HepG2 (cell line): ENCODE measurements at regions not wholly inside any gene's neighbourhood (a gene's known extent, or its start where the extent isn't known, plus 50 kb on each side); places are given as distances from the start of the nearest gene placed in this dataset.

Source experiments
- AGO2 ChIP-seq: fragments of 200-400 bp; formaldehyde crosslinking; optimal IDR thresholded peaks from 2 replicates; pipeline ENCODE3; 2017; ENCODE audit warnings: mild to moderate bottlenecking, low read depth, low read length, moderate library complexity
- ATF7 ChIP-seq, 2 experiments: fragments of 450-650 bp in 1 of 2; sonication (generic) in 1 of 2; formaldehyde crosslinking in 1 of 2; IDR thresholded peaks; 2 replicates each; pipeline versions ENCODE4 v1.4.0 to v1.6.1; 2016 to 2020; ENCODE audit warnings: antibody characterized with exemption in 1 of 2, mild to moderate bottlenecking in 1 of 2, missing genetic modification reagents in 1 of 2
- CCAR2 ChIP-seq: fragments of 200-400 bp; formaldehyde crosslinking; optimal IDR thresholded peaks from 2 replicates; pipeline ENCODE3; 2018; ENCODE audit warnings: low read depth, mild to moderate bottlenecking, low read length, moderate library complexity
- ETS1 ChIP-seq: sonication (generic); formaldehyde crosslinking; IDR thresholded peaks from 2 replicates; pipeline ENCODE4 v1.4.0; 2020; ENCODE audit warnings: missing genetic modification reagents
- FOXK2 ChIP-seq: fragments of 450-650 bp; IDR thresholded peaks from 2 replicates; pipeline ENCODE4 v1.6.1; 2016
- KLF11 ChIP-seq: IDR thresholded peaks from 2 replicates; pipeline ENCODE4 v1.6.1; 2016; ENCODE audit warnings: missing compliant biosample characterization
- KMT2A ChIP-seq: sonication (generic); formaldehyde crosslinking; IDR thresholded peaks from 2 replicates; pipeline ENCODE4 v1.4.0; 2020; ENCODE audit warnings: missing genetic modification reagents
- KMT2B ChIP-seq: IDR thresholded peaks from 2 replicates; pipeline ENCODE4 v1.6.1; 2016; ENCODE audit warnings: missing genetic modification reagents, missing compliant biosample characterization
- MYNN ChIP-seq: sonication (generic); formaldehyde crosslinking; IDR thresholded peaks from 2 replicates; pipeline ENCODE4 v1.4.0; 2020; ENCODE audit warnings: mild to moderate bottlenecking, low read depth, missing genetic modification reagents
- PPARG ChIP-seq: conservative IDR thresholded peaks from 2 replicates; pipeline ENCODE4 v1.6.1; 2016; ENCODE audit warnings: missing biosample characterization, missing genetic modification reagents
- TGIF2 ChIP-seq: IDR thresholded peaks from 2 replicates; pipeline ENCODE4 v1.6.1; 2016; ENCODE audit warnings: control low read depth, missing compliant biosample characterization
- TMF1 ChIP-seq: sonication (generic); formaldehyde crosslinking; IDR thresholded peaks from 2 replicates; pipeline ENCODE4 v1.8.1; 2022; ENCODE audit warnings: low read depth, missing genetic modification reagents
- ZC3H13 ChIP-seq: sonication (generic); formaldehyde crosslinking; IDR thresholded peaks from 2 replicates; pipeline ENCODE4 v1.8.1; 2023; ENCODE audit warnings: mild to moderate bottlenecking, missing genetic modification reagents, moderate library complexity
- ZNF570 ChIP-seq: sonication (generic); formaldehyde crosslinking; IDR thresholded peaks from 2 replicates; pipeline ENCODE4 v1.4.0; 2020; ENCODE audit warnings: mild to moderate bottlenecking, missing genetic modification reagents, borderline replicate concordance
- ZNF609 ChIP-seq: sonication (generic); formaldehyde crosslinking; IDR thresholded peaks from 2 replicates; pipeline ENCODE4 v1.4.0; 2020; ENCODE audit warnings: mild to moderate bottlenecking, missing genetic modification reagents, borderline replicate concordance
- ZSCAN20 ChIP-seq: sonication (generic); formaldehyde crosslinking; IDR thresholded peaks from 2 replicates; pipeline ENCODE4 v1.4.0; 2020; ENCODE audit warnings: missing genetic modification reagents, mild to moderate bottlenecking, borderline replicate concordance
- ZSCAN22 ChIP-seq: sonication (generic); formaldehyde crosslinking; IDR thresholded peaks from 2 replicates; pipeline ENCODE4 v1.4.0; 2020; ENCODE audit warnings: mild to moderate bottlenecking, missing genetic modification reagents
- TF ChIP-seq, protein P1 (sequence below): conservative IDR thresholded peaks from 2 replicates; pipeline ENCODE4 v1.6.1; 2018; ENCODE audit warnings: missing genetic modification reagents

DNA sequence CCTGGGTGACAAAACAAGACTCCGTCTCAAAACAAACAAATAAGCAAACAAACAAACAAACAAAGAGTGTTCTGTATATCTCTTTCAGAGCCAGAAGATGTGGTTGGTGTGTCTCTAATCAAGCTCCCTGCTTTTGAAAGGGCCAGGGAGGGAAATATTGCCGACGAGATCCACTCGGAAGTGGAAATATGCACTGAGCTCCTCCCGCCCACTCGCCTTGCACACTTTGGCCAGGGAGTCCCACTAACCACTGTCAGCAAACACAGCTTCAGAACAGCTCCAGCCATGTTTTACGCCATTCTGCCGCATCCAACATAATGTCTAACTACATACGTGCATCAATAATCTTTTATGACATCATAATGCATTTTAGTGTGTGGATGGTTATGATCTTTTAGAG is 155.5 kb upstream of the VSTM2B start (continued):
- TF ChIP-seq ETS1 = no peak
- no peak for TF ChIP-seq PPARG (CRISPR knock-in tag)
- no peak for TF ChIP-seq KMT2B
- TF ChIP-seq ZNF609 (CRISPR knock-in tag) = no peak
- TF ChIP-seq MYNN (CRISPR knock-in tag) = no peak
- TF ChIP-seq ATF7 (IDR thresholded peaks at IDR 0.05) = no peak
- no peak for TF ChIP-seq ATF7 (CRISPR knock-in tag; IDR thresholded peaks at IDR 0.05)
- TF ChIP-seq CCAR2 = no peak
- TF ChIP-seq KMT2A (CRISPR knock-in tag) = no peak
- no peak for TF ChIP-seq KLF11 (CRISPR knock-in tag)
- TF ChIP-seq FOXK2 = no peak
- no peak for TF ChIP-seq ZSCAN22
- no peak for TF ChIP-seq TGIF2
- no peak for TF ChIP-seq ZSCAN20 (CRISPR knock-in tag)
- no peak for TF ChIP-seq ZC3H13 (CRISPR knock-in tag)
- no peak for TF ChIP-seq ZNF570
- TF ChIP-seq TMF1 (CRISPR knock-in tag) = no peak
- TF ChIP-seq AGO2 = no peak
- TF ChIP-seq, protein P1, sequence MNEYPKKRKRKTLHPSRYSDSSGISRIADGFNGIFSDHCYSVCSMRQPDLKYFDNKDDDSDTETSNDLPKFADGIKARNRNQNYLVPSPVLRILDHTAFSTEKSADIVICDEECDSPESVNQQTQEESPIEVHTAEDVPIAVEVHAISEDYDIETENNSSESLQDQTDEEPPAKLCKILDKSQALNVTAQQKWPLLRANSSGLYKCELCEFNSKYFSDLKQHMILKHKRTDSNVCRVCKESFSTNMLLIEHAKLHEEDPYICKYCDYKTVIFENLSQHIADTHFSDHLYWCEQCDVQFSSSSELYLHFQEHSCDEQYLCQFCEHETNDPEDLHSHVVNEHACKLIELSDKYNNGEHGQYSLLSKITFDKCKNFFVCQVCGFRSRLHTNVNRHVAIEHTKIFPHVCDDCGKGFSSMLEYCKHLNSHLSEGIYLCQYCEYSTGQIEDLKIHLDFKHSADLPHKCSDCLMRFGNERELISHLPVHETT (CRISPR knock-in tag) = no peak
